K562 (cell line): ENCODE measurements at regions not wholly inside any gene's neighbourhood (a gene's known extent, or its start where the extent isn't known, plus 50 kb on each side); places are given as distances from the start of the nearest gene placed in this dataset.

Source experiments
- ATF7 ChIP-seq: fragments of 450-650 bp; IDR thresholded peaks from 2 replicates; pipeline ENCODE4 v1.7.1; 2014; ENCODE audit warnings: mild to moderate bottlenecking, moderate library complexity
- CHD1 ChIP-seq: fragments of 200-600 bp; sonication (generic); IDR thresholded peaks from one replicate; pipeline ENCODE4 v1.6.1; 2012; ENCODE audit warnings: mild to moderate bottlenecking, moderate library complexity, low read length, inconsistent platforms
- ELF1 ChIP-seq: fragments of 200-800 bp; sonication (Bioruptor generic); IDR thresholded peaks from 2 replicates; pipeline ENCODE4 v1.6.1; 2016; ENCODE audit warnings: missing genetic modification characterization, missing compliant biosample characterization
- FUS ChIP-seq: fragments of 200-400 bp; formaldehyde crosslinking; optimal IDR thresholded peaks from 2 replicates; pipeline ENCODE3; 2017; ENCODE audit warnings: low read depth, low read length
- KAT7 ChIP-seq: sonication (generic); formaldehyde crosslinking; IDR thresholded peaks from 2 replicates; pipeline ENCODE4 v1.8.0; 2022; ENCODE audit warnings: missing genetic modification reagents, mild to moderate bottlenecking, borderline replicate concordance
- MEIS2 ChIP-seq: fragments of 450-650 bp; IDR thresholded peaks from 2 replicates; pipeline ENCODE4 v1.6.1; 2014; ENCODE audit warnings: mild to moderate bottlenecking; ENCODE audit not compliant: partially characterized antibody
- PCBP1 ChIP-seq: fragments of 200-400 bp; formaldehyde crosslinking; IDR thresholded peaks from 2 replicates; pipeline ENCODE4 v1.6.1; 2018; ENCODE audit warnings: mild to moderate bottlenecking, low read depth, low read length; ENCODE audit not compliant: poor library complexity, severe bottlenecking
- PURB ChIP-seq: sonication (generic); formaldehyde crosslinking; IDR thresholded peaks from 2 replicates; pipeline ENCODE4 v1.9.0; 2021; ENCODE audit warnings: low read depth, mild to moderate bottlenecking, missing genetic modification reagents
- RBFOX2 ChIP-seq: fragments of 200-400 bp; formaldehyde crosslinking; IDR thresholded peaks from 2 replicates; pipeline ENCODE4 v1.6.1; 2017; ENCODE audit warnings: low read depth, mild to moderate bottlenecking, low read length, moderate library complexity
- SMAD2 ChIP-seq: fragments of 150-350 bp; IDR thresholded peaks from 2 replicates; pipeline ENCODE4 v1.6.1; 2014; ENCODE audit warnings: low read depth, mild to moderate bottlenecking, low read length
- SUPT5H ChIP-seq: fragments of 450-650 bp; IDR thresholded peaks from 2 replicates; pipeline ENCODE4 v1.6.1; 2016
- ZNF12 ChIP-seq: sonication (generic); formaldehyde crosslinking; IDR thresholded peaks from 2 replicates; pipeline ENCODE4 v1.4.0; 2020; ENCODE audit warnings: mild to moderate bottlenecking, missing genetic modification reagents
- TF ChIP-seq, protein P1 (sequence below): sonication (generic); formaldehyde crosslinking; IDR thresholded peaks from 2 replicates; pipeline ENCODE4 v1.8.0; 2022; ENCODE audit warnings: mild to moderate bottlenecking, missing genetic modification reagents
- TF ChIP-seq, protein P2 (sequence below): sonication (generic); formaldehyde crosslinking; IDR thresholded peaks from 2 replicates; pipeline ENCODE4 v1.8.0; 2022; ENCODE audit warnings: mild to moderate bottlenecking, missing genetic modification reagents
- TF ChIP-seq, protein P3 (sequence below): sonication (generic); formaldehyde crosslinking; IDR thresholded peaks from 2 replicates; pipeline ENCODE4 v1.8.0; 2023; ENCODE audit warnings: mild to moderate bottlenecking, missing genetic modification reagents
- TF ChIP-seq, protein P4 (sequence below): fragments of 250-450 bp; sonication (Bioruptor Pico); IDR thresholded peaks from 2 replicates; pipeline ENCODE4 v1.8.0; 2022; ENCODE audit warnings: moderate library complexity, mild to moderate bottlenecking, inconsistent platforms

DNA sequence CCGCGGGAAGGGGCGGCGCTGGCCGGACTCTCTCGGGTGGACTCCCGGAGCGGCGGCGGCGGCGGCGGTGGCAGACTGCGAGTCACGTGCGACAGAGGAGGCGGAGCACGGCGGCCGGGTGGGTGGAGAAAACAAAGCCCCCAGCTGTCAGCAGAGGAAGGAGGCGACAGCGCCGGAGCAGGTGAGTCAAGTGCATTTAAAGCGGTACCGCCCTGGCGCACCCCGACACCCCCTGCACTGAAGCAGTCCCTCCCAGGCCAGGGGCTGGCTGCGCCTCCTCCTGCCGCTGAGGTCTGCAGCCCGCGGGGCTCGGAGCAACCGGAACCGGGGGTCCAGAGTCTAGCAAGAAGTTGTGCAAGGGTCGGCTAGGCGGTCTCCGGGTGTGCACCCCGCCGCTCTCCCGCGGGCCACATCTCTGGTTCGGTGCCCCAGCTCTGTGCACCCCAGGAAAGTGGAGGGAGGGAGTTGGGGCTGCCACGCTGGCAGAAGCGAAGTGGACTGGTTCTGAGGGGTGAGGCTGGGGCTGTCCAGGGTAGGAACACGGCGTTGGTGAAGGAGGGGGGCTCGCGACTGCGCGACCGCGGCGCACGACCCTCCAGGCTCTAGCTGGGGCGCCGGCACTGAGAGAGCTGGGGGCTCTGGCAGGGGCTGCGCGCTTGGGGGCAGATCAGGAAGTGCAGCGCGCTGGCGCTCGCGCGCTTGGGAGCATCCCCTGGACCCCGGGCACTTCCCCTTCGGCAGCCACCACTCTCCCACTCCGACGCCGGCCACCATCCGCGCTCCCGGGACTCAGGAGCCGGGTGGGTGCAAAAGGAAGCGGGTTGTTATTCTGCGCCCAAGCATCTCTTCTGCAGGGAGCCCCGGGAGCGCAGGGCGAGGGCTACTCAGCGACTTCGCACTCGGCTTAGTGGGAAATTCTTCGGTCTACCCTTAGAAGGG is 64.0 kb upstream of the MAPRE2 start (continued):
- TF ChIP-seq MEIS2 (peak; percentile 40), SUPT5H (no peak), ZNF12 (CRISPR knock-in tag) (no peak), CHD1 (peak; percentile 27), SMAD2 (no peak), ELF1 (0 out of 2 replicates have a peak, but pooled peaks have one; percentile 44), PURB (CRISPR knock-in tag) (no peak), KAT7 (CRISPR knock-in tag) (peak; percentile 45; the same call in 1 of the 2 replicates), RBFOX2 (peak; percentile 35; the same call in 1 of the 2 replicates), FUS (no peak), PCBP1 (peak; percentile 69), ATF7 (no peak)
- TF ChIP-seq, protein P1, sequence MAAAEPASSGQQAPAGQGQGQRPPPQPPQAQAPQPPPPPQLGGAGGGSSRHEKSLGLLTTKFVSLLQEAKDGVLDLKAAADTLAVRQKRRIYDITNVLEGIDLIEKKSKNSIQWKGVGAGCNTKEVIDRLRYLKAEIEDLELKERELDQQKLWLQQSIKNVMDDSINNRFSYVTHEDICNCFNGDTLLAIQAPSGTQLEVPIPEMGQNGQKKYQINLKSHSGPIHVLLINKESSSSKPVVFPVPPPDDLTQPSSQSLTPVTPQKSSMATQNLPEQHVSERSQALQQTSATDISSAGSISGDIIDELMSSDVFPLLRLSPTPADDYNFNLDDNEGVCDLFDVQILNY (CRISPR knock-in tag), result no peak
- TF ChIP-seq, protein P2, sequence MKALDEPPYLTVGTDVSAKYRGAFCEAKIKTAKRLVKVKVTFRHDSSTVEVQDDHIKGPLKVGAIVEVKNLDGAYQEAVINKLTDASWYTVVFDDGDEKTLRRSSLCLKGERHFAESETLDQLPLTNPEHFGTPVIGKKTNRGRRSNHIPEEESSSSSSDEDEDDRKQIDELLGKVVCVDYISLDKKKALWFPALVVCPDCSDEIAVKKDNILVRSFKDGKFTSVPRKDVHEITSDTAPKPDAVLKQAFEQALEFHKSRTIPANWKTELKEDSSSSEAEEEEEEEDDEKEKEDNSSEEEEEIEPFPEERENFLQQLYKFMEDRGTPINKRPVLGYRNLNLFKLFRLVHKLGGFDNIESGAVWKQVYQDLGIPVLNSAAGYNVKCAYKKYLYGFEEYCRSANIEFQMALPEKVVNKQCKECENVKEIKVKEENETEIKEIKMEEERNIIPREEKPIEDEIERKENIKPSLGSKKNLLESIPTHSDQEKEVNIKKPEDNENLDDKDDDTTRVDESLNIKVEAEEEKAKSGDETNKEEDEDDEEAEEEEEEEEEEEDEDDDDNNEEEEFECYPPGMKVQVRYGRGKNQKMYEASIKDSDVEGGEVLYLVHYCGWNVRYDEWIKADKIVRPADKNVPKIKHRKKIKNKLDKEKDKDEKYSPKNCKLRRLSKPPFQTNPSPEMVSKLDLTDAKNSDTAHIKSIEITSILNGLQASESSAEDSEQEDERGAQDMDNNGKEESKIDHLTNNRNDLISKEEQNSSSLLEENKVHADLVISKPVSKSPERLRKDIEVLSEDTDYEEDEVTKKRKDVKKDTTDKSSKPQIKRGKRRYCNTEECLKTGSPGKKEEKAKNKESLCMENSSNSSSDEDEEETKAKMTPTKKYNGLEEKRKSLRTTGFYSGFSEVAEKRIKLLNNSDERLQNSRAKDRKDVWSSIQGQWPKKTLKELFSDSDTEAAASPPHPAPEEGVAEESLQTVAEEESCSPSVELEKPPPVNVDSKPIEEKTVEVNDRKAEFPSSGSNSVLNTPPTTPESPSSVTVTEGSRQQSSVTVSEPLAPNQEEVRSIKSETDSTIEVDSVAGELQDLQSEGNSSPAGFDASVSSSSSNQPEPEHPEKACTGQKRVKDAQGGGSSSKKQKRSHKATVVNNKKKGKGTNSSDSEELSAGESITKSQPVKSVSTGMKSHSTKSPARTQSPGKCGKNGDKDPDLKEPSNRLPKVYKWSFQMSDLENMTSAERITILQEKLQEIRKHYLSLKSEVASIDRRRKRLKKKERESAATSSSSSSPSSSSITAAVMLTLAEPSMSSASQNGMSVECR (CRISPR knock-in tag), result peak; percentile 30; the same call in 1 of the 2 replicates
- TF ChIP-seq, protein P3, sequence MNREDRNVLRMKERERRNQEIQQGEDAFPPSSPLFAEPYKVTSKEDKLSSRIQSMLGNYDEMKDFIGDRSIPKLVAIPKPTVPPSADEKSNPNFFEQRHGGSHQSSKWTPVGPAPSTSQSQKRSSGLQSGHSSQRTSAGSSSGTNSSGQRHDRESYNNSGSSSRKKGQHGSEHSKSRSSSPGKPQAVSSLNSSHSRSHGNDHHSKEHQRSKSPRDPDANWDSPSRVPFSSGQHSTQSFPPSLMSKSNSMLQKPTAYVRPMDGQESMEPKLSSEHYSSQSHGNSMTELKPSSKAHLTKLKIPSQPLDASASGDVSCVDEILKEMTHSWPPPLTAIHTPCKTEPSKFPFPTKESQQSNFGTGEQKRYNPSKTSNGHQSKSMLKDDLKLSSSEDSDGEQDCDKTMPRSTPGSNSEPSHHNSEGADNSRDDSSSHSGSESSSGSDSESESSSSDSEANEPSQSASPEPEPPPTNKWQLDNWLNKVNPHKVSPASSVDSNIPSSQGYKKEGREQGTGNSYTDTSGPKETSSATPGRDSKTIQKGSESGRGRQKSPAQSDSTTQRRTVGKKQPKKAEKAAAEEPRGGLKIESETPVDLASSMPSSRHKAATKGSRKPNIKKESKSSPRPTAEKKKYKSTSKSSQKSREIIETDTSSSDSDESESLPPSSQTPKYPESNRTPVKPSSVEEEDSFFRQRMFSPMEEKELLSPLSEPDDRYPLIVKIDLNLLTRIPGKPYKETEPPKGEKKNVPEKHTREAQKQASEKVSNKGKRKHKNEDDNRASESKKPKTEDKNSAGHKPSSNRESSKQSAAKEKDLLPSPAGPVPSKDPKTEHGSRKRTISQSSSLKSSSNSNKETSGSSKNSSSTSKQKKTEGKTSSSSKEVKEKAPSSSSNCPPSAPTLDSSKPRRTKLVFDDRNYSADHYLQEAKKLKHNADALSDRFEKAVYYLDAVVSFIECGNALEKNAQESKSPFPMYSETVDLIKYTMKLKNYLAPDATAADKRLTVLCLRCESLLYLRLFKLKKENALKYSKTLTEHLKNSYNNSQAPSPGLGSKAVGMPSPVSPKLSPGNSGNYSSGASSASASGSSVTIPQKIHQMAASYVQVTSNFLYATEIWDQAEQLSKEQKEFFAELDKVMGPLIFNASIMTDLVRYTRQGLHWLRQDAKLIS (CRISPR knock-in tag), result 0 out of 2 replicates have a peak, but pooled peaks have one; percentile 52
- TF ChIP-seq, protein P4, sequence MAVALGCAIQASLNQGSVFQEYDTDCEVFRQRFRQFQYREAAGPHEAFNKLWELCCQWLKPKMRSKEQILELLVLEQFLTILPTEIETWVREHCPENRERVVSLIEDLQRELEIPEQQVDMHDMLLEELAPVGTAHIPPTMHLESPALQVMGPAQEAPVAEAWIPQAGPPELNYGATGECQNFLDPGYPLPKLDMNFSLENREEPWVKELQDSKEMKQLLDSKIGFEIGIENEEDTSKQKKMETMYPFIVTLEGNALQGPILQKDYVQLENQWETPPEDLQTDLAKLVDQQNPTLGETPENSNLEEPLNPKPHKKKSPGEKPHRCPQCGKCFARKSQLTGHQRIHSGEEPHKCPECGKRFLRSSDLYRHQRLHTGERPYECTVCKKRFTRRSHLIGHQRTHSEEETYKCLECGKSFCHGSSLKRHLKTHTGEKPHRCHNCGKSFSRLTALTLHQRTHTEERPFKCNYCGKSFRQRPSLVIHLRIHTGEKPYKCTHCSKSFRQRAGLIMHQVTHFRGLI (CRISPR knock-in tag), result no peak
